ENCODE measurements at regions not wholly inside any gene's neighbourhood (a gene's known extent, or its start where the extent isn't known, plus 50 kb on each side); places are given as distances from the start of the nearest gene placed in this dataset.

GRCh38 chr6:139764498-139764986 is 390.1 kb upstream of the CITED2 start:
- Histone ChIP-seq H2AFZ (ENCODE audit: low read depth, low read length) (peak overlapping the region; percentile 6), H3K9me3 (ENCODE audit: low read length) (no peaks in the 10 kb centered on the region), H3K4me3 (ENCODE audit: low read length) (no peak overlapping the region), H3K27me3 (ENCODE audit: insufficient read depth, low read length) (no peaks in the 10 kb centered on the region), H3K4me1 (ENCODE audit: insufficient read depth, low read length) (peaks cover 10% of the 10 kb centered on the region), H3K36me3 (ENCODE audit: insufficient read depth, low read length) (no peaks in the 10 kb centered on the region)

DNA sequence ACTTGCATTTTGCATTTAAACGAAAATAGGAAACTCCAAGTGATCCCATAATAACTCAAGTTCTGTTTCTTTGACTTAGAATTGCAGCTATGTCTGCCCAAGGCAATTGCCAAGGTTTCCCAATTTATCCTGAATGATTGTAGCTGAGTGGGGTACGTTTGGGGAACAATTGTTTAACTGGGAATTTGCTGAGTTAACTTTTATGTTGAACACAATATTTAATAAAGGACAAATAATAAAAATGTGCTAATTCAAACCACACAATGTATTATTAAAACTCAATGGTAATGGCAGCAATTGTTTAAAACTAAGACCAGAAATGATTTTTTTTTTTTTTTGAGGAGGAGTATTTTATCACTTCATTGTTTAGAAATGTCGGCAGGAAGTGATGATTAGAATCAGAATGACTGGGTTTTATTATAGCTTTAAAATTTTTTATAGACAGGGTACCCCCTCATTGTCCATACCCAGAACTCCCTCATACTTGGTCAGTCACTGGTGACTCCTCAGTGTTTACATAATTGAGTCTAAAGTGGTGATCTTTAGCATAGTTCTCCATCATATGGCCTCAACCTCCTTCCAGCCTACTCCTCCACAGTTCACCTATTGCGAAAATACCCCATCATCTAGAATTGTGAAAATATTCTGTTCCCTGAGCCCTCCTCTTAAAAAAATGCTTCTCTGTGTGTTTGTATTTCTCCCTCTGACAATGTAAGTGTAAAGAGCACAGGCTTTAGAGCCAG is 389.2 kb upstream of the CITED2 start:
- Histone ChIP-seq H3K36me3 (ENCODE audit: insufficient read depth, low read length) (no peaks in the 10 kb centered on the region), H3K9me3 (ENCODE audit: low read length) (no peaks in the 10 kb centered on the region), H2AFZ (ENCODE audit: low read depth, low read length) (no peak overlapping the region), H3K27me3 (ENCODE audit: insufficient read depth, low read length) (no peaks in the 10 kb centered on the region), H3K4me1 (ENCODE audit: insufficient read depth, low read length) (peaks cover 10% of the 10 kb centered on the region), H3K4me3 (ENCODE audit: low read length) (no peak overlapping the region)

DNA sequence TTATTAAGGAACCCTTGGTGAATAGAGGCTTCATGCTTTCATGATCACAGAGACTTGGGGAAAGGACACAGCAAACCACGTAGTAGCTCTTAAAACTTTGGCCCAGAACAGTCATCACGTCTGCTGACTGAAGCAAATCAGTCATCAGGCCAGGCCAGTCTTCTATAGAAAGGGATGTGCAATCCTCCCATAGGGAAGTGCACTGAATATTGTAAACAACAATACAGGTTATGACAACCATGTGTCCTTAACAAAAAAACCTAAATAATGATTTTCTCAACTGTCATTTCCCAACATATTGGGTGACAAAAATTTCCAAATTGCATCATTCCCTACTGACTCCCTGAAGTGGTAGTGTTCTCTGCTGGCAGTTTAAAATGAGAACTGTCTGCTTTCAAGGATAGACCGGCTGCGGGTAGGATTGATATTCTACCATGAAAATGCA is 388.2 kb upstream of the CITED2 start:
- H3K27me3 ChIP-seq (ENCODE audit: insufficient read depth, low read length) = no peaks in the 10 kb centered on the region

GRCh38 chr6:139760128-139760527 is 385.7 kb upstream of the CITED2 start:
- H3K4me1 ChIP-seq (ENCODE audit: insufficient read depth, low read length) = peaks cover 10% of the 10 kb centered on the region
- H3K4me3 ChIP-seq (ENCODE audit: low read length) = no peak overlapping the region
- H3K36me3 ChIP-seq (ENCODE audit: insufficient read depth, low read length) = no peaks in the 10 kb centered on the region
- no peaks in the 10 kb centered on the region for H3K27me3 ChIP-seq (ENCODE audit: insufficient read depth, low read length)
- H2AFZ ChIP-seq (ENCODE audit: low read depth, low read length) = no peak overlapping the region
- H3K9me3 ChIP-seq (ENCODE audit: low read length) = no peaks in the 10 kb centered on the region

More for the DNA sequence above, 388.2 kb upstream of the CITED2 start:
- Histone ChIP-seq H3K4me3 (ENCODE audit: low read length) (no peak overlapping the region), H3K4me1 (ENCODE audit: insufficient read depth, low read length) (peaks cover 10% of the 10 kb centered on the region), H3K9me3 (ENCODE audit: low read length) (no peaks in the 10 kb centered on the region), H2AFZ (ENCODE audit: low read depth, low read length) (no peak overlapping the region), H3K36me3 (ENCODE audit: insufficient read depth, low read length) (no peaks in the 10 kb centered on the region)

DNA sequence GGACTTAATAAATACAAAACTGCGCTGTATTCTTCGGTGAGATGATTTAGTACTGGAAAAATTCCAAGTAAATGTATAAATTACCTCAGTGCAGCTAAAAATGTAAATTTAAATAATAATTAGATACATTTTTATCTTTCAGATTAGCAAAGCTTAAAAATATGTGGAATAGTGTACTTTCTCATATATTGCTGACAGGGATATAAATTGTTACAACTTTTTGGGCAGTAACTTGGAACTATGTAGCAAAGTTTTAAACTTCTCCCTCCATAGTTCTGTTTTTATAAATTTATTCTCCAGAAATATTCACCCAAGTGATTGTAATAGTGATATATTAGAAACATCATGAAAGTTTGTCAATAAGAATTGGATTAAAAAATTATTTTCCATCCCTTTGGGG is 384.6 kb upstream of the CITED2 start:
- no peak overlapping the region for H3K4me3 ChIP-seq (ENCODE audit: low read length)
- no peaks in the 10 kb centered on the region for H3K36me3 ChIP-seq (ENCODE audit: insufficient read depth, low read length)
- no peaks in the 10 kb centered on the region for H3K27me3 ChIP-seq (ENCODE audit: insufficient read depth, low read length)
- no peak overlapping the region for H2AFZ ChIP-seq (ENCODE audit: low read depth, low read length)
- H3K9me3 ChIP-seq (ENCODE audit: low read length) = no peaks in the 10 kb centered on the region
- H3K4me1 ChIP-seq (ENCODE audit: insufficient read depth, low read length) = peaks cover 4% of the 10 kb centered on the region

GRCh38 chr6:139758209-139758611 is 383.8 kb upstream of the CITED2 start:
- Histone ChIP-seq H3K4me3 (ENCODE audit: low read length) (no peak overlapping the region), H3K27me3 (ENCODE audit: insufficient read depth, low read length) (no peaks in the 10 kb centered on the region), H3K36me3 (ENCODE audit: insufficient read depth, low read length) (no peaks in the 10 kb centered on the region), H3K9me3 (ENCODE audit: low read length) (no peaks in the 10 kb centered on the region), H2AFZ (ENCODE audit: low read depth, low read length) (no peak overlapping the region), H3K4me1 (ENCODE audit: insufficient read depth, low read length) (peaks cover 4% of the 10 kb centered on the region)

DNA sequence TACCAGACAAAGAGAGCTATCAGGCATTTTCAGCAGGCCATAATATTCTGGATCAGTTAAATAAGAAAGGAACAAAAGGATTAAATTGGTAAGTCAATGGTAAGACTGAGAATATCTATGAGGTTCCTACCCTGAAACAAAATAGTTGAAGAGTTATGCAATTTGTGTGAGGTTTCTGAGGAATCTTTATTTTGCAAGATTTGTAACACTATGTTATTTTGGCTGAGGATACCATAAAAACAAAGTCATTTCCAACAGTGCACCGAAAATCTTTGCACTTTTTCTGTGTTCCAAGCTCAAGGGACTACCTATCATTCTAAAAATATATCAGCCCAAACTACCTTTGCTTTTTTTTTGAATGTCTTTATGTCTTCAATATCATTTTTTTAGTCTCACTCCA is 383.3 kb upstream of the CITED2 start:
- no peaks in the 10 kb centered on the region for H3K27me3 ChIP-seq (ENCODE audit: insufficient read depth, low read length)

GRCh38 chr6:139756381-139756780 is 381.9 kb upstream of the CITED2 start:
- H3K36me3 ChIP-seq (ENCODE audit: insufficient read depth, low read length) = no peaks in the 10 kb centered on the region
- no peaks in the 10 kb centered on the region for H3K27me3 ChIP-seq (ENCODE audit: insufficient read depth, low read length)
- H2AFZ ChIP-seq (ENCODE audit: low read depth, low read length) = no peak overlapping the region
- H3K9me3 ChIP-seq (ENCODE audit: low read length) = no peaks in the 10 kb centered on the region
- no peaks in the 10 kb centered on the region for H3K4me1 ChIP-seq (ENCODE audit: insufficient read depth, low read length)
- H3K4me3 ChIP-seq (ENCODE audit: low read length) = no peak overlapping the region

More for the DNA sequence above, 383.3 kb upstream of the CITED2 start:
- H3K9me3 ChIP-seq (ENCODE audit: low read length) = no peaks in the 10 kb centered on the region
- peaks cover 4% of the 10 kb centered on the region for H3K4me1 ChIP-seq (ENCODE audit: insufficient read depth, low read length)
- no peak overlapping the region for H2AFZ ChIP-seq (ENCODE audit: low read depth, low read length)
- H3K36me3 ChIP-seq (ENCODE audit: insufficient read depth, low read length) = no peaks in the 10 kb centered on the region
- H3K4me3 ChIP-seq (ENCODE audit: low read length) = no peak overlapping the region

- no peak overlapping the region for H3K4me3 ChIP-seq (ENCODE audit: low read length)
- no peak overlapping the region for H2AFZ ChIP-seq (ENCODE audit: low read depth, low read length)
- no peaks in the 10 kb centered on the region for H3K9me3 ChIP-seq (ENCODE audit: low read length)
- no peaks in the 10 kb centered on the region for H3K36me3 ChIP-seq (ENCODE audit: insufficient read depth, low read length)
- no peaks in the 10 kb centered on the region for H3K4me1 ChIP-seq (ENCODE audit: insufficient read depth, low read length)
- H3K27me3 ChIP-seq (ENCODE audit: insufficient read depth, low read length) = no peaks in the 10 kb centered on the region
These were observed 380.7 kb upstream of the CITED2 start for GRCh38 chr6:139754898-139755775.

DNA sequence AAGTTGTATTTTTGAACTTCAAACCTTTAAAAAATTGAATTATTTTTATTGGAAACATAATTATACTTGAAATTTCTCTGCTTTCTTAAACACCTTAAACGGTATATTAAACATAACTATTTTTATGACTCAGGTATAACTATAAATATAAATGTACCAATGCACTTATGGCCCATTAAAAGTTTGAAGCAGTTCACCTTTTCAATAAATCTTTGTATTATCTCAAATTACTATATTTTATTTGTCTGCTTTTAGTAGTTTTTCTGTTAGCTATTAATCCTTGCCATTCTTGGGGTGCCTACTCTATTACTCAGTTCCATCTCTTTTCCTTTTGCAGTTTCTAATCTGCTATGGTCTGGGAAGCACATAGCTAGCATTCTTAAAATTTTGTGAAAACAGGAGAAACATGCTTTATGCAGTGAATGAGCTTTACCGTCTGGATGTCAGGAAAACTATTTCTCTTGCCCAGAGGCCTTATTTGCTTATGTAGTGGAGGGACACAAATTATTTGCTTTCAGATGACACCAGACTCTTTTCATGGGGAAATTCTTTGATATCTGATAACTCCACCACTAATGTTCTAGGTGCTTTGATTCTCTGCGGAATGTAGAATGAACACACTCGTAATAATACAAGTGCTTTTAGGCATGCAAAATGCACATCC is 378.9 kb upstream of the CITED2 start:
- H3K27me3 ChIP-seq (ENCODE audit: insufficient read depth, low read length) = no peaks in the 10 kb centered on the region
- no peaks in the 10 kb centered on the region for H3K4me1 ChIP-seq (ENCODE audit: insufficient read depth, low read length)
- H2AFZ ChIP-seq (ENCODE audit: low read depth, low read length) = no peak overlapping the region
- H3K9me3 ChIP-seq (ENCODE audit: low read length) = no peaks in the 10 kb centered on the region
- H3K4me3 ChIP-seq (ENCODE audit: low read length) = no peak overlapping the region
- no peaks in the 10 kb centered on the region for H3K36me3 ChIP-seq (ENCODE audit: insufficient read depth, low read length)

DNA sequence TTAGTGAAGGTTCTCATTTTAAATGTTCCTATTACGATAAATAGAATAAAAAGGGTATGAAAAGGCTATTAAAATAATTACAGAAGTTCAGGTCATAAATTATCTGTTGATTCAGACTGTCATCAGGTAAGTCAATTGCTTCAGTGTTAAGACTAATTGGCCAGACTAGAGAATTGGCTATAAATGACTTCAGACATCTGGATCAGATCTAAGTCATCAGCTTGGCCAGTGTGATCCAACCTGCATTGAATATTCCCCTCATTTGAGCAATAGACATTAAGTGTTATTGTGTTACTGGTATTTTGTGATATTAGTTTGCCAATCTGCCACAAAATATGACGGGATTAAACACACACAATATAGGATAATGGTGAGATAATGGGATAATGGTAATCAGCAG is 377.6 kb upstream of the CITED2 start:
- Histone ChIP-seq H3K4me3 (ENCODE audit: low read length) (no peak overlapping the region), H3K9me3 (ENCODE audit: low read length) (no peaks in the 10 kb centered on the region), H3K4me1 (ENCODE audit: insufficient read depth, low read length) (no peaks in the 10 kb centered on the region), H2AFZ (ENCODE audit: low read depth, low read length) (no peak overlapping the region), H3K27me3 (ENCODE audit: insufficient read depth, low read length) (no peaks in the 10 kb centered on the region), H3K36me3 (ENCODE audit: insufficient read depth, low read length) (no peaks in the 10 kb centered on the region)

DNA sequence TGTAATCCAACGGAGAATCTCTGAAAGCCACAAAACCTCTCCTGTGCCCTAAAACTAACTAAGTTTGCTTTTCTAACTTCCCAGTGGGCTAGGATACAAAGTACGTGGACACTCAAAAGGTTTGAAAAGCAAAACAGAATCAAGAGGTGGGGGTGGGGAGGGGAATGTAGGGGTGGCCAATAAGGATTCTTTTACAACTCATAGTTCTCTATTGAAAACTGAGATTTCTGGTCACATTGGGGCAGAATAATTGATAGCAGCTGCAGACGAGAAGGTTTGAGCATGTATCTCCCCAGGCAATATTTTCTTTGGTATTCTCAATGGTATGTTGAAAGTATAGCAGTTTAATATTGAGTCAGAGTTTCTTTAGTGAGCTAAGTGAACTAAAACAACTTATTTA is 376.7 kb upstream of the CITED2 start:
- Histone ChIP-seq H3K36me3 (ENCODE audit: insufficient read depth, low read length) (no peaks in the 10 kb centered on the region), H3K27me3 (ENCODE audit: insufficient read depth, low read length) (no peaks in the 10 kb centered on the region), H2AFZ (ENCODE audit: low read depth, low read length) (peak overlapping the region; percentile 31), H3K9me3 (ENCODE audit: low read length) (no peaks in the 10 kb centered on the region), H3K4me1 (ENCODE audit: insufficient read depth, low read length) (no peaks in the 10 kb centered on the region), H3K4me3 (ENCODE audit: low read length) (no peak overlapping the region)

Data from neuron (in vitro differentiated cells).